ENCODE measurements at regions not wholly inside any gene's neighbourhood (a gene's known extent, or its start where the extent isn't known, plus 50 kb on each side); places are given as distances from the start of the nearest gene placed in this dataset.
"Not testable (repeated sequence)": the region's sequence is repeated elsewhere in the genome, so short reads cannot be mapped to it uniquely, and the experiment has no call there.

DNA sequence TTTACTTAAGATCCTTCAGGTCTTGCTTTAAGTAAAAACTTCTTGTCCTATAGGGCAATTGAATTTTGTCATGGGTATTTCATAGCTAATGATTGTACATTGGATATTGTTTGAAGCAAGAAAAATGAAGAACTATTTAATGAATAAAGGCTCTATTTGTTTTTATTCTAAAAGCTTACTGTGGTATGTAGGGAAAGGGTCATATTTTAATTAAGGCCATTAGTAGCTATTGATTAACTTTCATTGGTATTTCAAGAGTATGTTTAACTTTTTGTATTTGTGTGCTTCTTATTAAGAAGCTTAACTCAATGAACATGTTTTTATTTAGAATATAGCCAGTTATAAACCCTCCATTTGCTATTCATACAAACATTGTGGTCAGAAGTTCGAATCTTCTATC, 1951.8 kb upstream of the ADGRL3 start:
- no peak for DNase-seq

DNA sequence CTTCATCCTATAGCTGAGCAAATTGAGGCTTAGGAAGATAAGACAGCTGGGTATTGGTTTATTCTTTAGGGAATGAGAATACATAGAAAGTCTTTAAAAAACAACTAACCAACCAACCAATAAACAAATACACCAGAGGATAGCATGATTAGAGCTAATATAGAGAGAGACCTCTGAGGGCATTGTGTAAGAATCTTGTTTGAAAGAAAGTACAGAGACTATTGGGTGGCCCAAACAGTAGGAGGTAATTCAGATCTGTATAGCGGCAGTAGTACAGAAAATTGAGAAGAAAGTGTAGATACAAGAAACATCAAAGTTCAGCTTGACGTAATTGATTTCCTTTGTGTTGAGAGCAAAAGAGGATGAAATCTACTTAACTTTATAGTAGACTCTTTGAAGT, 1951.0 kb upstream of the ADGRL3 start:
- DNase-seq: no peak

DNA sequence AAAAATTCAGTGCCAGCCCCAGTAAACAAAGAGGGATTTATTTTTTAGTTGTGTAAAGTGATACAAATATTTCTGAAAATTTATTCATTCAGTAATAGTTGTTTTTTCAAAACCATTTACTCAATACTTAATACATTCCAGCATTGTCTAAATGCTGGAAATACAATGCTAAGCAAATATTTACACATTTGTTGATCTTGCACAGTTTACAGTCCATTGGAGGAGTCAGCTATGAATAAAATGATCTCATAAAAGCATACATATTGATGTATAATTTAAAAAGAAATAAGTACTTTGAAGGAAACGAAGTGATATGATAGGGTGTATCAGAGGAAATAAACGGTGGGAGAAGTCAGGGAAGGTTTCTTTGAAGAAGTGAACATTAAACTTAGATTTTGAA, 1942.1 kb upstream of the ADGRL3 start:
- no peak for DNase-seq

DNA sequence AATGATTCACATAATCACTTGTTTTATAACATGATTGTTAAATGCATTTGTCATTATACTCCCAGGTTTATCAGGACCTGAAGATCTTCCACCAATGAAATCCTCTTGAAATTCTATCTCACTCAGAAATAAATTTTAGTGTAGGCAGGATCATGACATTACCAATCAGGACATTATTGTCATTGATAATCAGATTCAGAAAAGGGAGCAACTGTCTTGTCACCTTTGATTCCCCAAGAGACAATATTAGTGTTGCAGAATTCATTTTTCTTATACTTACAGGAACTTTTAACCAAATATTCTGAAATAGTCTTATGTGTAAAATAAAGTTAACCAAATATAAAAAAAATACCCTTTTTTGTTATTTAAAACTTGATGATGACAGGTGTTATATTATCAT, 1892.5 kb upstream of the ADGRL3 start:
- no peak for DNase-seq

DNA sequence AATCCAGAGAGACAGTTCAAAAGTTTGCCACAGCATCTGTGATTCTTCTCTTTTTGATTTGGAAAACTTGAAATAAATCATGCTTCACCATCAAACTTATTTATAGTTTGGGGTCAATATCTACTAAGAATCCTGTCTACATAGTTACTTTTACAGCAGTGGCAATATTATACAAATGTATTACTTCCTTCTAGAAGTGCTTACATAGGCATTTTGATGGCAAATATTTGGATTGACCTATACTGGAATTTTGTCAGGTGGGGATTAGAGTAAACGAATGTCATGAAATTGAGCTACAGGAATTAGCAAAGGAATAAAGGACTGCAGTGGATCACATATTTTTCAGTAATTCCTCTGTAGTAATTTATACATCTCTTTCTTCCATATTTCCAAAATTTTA, 1885.5 kb upstream of the ADGRL3 start:
- no peak for DNase-seq

DNA sequence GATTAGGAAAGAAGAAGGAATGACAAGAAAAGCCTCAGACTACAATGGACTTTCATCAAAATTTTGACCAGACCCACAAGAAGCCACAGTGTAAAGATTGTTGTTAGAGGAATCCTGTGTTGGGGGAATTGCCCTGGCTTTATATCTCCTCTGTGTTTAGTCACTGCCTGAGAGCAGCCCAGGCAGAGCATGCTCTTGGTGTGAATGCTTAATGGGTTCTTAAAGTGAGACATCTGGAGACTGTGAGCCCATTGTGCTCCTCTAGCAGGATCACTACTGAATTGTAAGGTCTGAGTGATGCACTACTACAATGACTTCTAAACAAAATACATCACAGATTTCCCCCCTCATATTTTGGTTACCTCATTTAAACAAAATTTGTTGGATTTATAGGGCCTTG, 1860.5 kb upstream of the ADGRL3 start:
- no peak for DNase-seq

DNA sequence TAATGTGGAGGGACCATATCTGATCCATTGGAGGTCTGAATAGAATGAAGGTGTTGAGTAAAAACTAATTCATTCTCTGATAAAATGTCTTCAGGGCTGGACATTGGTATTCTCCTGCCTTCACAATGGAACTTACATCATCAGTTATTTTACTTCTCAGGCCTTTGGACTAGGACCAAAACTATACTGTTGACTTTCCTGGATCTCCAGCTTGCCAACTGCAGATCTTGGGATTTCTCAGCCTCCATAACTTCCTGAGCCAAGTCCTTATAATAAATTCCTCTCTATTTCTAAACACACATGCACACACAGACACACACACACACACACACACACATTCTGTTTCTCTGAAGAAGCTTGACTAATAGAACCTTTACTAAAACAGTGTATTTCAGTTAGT, 1858.6 kb upstream of the ADGRL3 start:
- DNase-seq: no peak

DNA sequence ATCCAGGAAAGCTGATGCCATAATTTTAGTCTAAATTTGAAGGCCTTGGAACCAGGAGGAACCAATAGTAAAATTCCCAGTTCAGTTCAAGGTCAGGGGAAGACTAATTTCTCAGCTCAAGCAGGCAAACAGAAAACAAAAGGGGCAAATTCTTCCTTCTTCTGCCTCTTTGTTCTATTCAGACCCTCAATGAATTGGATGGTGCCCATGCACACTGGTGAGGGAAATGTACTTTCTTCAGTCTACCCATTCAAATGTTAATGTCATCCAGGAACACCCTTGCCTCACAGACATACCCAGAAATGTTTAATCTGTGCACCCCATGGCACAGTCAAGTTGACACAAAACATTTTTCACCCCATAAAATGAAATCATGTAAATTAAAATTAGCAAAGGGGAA, 1851.2 kb upstream of the ADGRL3 start:
- DNase-seq: no peak

DNA sequence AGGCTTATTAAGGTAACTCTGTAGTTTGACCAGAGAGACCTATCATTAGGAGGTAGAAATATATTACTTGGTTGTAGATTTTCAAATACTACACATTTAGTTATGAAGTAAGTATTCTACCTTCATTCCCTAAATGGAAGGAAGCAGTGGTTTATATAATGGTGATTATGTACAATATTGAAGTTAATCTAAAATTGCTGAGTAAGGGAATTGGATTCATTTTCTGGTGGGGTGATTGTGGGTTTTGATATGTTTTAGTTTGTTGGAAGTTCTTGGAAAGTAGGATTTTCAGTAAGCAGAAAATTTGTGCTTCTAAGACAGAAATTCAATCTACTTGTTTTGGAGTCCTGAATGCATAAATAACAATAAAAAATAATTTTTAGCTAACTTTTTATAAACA, 1830.9 kb upstream of the ADGRL3 start:
- no peak for DNase-seq

DNA sequence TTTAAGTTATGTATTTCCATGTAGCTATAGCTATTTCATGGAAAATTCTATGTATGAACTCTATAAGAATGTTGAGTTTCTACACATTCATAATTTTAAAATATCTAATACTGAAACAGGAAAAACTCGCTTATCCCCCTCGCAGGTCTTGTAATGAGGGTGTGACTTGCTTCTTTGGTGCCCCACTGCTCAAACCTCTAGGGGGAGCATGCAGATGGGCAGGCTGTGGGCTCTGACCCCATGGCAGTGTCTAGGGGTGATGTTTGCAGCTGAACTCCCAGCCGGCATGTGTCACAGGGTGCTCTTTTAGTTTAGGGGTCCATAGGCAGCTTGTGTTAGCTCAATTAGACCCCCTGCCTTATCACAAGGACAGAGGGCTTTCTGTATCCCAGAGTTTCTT, 1825.7 kb upstream of the ADGRL3 start:
- no peak for DNase-seq

DNA sequence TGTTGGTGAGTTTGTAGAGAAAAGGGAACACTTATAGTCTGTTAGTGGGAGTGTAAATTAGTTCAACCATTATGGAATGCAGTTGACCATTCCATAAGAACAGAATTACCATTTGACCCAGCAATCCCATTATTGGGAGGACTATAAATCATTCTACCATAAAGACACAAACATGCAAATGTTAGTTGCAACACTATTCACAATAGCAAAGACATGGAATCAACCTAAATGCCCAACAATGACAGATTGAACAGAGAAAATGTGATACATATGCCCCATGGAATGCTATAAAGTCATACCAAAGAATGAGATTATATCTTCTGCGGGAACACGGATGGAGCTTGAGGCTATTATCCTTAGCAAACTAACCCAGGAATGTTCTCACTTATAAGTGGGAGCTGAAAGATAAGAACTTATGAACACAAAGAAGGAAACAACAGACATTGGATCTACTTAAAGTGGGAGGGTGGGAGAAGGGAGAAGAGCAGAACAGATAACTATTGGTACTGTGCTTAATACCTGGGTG, 1819.2 kb upstream of the ADGRL3 start:
- DNase-seq: no peak

DNA sequence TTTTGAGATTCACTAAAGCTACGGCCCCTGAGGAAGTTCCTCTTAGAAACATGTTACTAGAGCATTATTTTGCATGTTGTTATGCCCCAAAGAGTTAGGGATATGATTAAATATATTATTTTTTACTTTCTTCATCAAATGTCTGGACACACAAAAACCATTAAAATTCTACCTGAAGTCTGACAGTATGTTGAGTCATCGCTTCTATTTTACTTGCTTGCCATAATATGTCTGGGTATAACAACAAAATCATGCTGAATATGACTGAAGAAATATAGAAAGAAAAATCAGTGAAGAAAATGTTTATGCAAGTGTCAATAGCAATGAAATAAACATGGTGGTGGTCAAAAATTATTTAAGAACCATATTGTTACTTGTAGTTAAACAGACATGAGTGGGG, 1818.5 kb upstream of the ADGRL3 start:
- no peak for DNase-seq

DNA sequence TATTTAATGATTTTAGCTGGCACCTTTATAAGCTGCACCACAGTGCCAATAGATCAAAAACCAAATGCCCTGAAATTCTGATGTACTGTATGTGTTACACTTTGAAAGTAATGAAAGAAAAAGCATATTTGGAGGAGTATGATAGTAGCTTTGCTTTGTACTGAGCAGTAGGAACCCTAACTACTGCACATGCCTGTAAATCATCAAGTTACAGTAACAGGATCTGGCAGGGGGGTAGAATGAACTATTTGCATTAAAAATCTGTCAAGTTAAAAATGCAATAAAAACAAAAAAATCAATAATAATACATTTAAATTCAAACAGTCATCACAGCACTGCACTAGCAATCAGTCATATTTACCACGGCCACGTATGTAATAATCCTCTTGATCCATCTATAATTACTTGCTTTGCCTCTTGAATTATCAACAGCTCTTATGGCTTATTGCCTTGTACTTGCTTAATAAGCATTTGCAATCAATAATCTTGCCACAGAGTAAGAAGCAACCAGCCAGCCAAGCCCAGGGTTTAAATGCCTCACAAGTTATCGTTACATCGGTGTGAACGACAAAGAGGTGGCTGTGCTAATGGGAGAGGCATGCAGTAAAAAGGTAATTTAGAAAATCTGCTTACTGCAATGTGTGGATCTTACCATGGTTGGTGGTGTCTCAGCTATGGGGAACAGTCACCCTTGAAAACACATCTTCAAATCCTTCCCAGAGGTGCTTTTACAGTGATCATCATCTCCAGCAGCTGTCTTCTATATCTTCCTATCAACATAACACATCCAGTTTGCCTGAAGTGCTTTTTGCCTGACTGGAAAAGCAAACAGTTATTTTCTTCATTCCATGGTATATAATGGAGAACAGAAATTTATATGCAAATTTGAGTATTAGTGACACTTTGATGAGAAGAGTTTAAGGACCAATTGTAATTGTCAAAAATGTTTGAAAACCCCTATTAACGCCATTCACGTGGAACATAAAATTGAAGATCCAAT, 1812.1 kb upstream of the ADGRL3 start:
- no peak for DNase-seq

DNA sequence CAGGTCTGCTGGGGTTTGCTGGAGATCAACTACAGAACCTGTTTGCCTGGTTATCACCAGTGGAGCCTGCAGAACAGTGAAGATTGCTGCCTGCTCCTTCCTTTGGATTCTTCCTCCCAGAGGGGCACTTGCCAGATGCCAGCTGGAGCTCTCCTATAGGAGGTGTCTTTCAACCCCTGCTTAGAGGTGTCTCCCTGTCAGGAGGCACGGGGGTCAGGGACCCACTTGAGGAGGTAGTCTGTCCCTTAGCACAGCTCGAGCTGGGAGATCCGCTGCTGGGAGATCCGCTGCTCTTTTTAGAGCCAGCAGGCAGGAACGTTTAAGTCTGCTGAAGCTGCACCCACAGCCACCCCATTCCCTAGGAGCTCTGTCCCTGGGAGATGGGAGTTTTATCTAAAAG, 1806.3 kb upstream of the ADGRL3 start:
- DNase-seq: no peak

DNA sequence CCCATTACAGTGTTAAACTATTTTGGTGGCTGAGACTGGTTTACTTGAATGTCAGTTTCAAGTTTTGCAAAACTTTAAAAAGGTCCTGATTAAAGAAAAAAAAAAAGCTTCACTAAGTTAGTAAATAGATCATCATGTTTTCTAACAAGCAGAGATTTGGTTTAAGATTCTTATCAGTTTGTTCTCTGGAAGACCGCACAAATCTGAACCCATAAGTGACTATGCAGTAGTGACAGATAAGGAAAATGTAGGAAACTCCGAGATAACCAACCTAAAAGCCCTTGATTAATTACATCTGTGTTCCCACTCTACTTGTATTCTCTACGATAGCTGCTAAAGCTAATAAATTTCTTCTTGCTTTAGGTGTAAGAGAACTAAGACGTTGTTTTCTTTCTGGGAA, 1799.8 kb upstream of the ADGRL3 start:
- no peak for DNase-seq

DNA sequence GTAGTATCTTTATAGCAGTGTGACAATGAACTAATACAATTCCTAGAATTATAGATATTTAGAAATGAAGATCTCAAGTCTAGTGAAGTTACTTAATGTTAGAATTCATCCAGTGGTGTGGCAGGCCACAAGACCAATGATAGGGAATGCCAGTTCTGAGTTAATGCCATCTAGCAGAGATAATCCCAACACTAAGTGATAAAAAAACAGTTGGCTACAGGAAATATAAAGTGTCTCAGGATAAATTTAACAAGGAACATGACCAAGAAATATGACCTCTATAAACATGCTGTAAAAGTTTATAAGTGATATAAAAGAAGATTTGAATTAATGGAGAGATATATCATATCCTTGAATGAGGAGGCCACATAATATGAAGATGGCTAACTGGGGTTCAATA, 1790.5 kb upstream of the ADGRL3 start:
- no peak for DNase-seq

DNA sequence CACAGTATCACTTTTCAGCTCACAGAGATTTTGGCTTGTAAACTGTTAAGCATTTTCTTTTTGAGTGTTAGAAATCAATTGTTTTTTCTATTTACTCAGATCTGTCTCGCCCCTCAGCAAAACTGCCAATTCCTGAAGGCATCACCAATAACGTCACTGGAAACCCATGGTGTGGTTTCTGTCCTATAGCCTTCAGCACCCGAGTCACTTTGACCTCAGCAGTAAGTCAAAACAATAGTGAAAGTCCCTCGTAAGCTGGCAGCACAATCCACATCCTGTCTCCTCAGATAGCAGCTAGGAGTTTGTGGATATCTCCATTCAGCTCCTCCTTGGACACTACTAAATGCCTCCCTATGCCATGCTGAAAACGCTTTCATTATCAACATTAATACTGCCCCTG, 1787.4 kb upstream of the ADGRL3 start:
- no peak for DNase-seq

DNA sequence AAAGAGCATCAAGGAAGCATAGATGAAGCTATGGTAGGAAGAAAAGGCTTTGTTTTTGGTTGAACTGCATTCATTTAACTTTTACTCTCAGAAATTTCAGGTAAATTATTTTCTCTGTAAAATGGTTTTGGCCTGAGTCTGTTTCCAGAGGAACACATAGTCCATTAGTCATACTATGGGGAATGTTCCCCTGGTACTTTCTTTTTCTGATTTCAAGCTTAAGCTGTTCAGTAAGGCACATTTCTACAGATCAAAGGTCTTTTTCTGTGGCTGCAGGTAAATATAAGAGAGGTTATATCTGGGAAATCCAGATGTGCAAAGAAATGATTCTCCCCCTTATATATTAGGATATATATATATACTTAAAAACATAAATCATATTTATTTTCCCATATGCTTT, 1744.4 kb upstream of the ADGRL3 start:
- DNase-seq: no peak

DNA sequence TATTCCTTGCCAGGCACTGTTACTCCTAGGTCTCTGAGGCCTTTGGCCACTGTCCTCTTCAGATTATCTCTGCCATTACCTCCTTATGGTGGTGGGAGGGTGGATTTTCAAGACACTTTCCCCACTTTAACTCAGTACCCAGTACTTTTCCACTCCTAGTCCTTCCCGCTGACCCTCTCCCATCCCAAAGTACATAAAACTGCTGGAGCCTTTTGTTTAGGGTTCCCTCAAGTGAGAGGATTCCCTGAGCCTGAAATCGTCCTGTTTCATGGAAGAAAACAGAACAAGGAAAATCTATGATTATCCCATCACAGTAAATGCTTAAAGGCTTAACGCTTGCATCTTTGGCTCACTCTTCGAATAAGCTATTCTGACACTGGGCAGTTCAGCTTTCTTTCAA, 1742.5 kb upstream of the ADGRL3 start:
- DNase-seq: no peak

DNA sequence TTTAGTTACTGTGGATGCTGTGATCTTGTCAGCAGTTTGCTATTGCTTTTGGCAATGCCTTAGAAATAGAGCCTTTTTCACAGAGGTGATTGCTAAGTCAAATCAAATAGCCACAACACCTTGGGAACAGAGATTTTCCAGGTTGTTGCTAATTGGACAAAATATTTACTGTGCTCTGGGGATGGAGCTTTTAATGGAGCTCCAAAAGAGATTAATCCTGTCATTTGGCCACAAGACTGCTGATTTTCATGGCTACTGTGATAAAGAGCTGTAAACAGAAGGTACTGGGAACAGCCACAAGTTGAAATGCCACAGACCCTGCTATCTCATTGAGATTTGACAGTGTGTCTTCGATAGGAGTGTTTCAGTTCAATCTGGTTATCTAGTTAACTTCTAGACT, 1715.2 kb upstream of the ADGRL3 start:
- DNase-seq: no peak

DNA sequence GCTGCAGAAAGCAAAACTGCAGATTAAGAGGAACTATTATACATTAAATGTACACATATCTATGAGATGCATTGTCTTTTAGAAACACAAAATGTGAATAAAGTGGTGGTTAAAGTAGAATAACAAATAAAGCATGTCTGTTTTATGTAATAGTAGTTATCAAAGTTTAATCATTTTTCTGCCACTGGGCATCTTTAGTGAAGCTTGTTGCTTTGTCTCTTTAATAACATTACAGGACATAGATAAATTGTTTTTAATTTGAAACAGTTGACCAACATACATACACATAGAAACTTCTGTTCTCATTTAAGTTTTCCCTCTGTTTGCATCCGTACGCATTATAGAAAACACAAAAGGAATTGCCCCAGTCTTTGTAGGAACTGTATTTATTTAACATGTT, 1700.0 kb upstream of the ADGRL3 start:
- DNase-seq: no peak

DNA sequence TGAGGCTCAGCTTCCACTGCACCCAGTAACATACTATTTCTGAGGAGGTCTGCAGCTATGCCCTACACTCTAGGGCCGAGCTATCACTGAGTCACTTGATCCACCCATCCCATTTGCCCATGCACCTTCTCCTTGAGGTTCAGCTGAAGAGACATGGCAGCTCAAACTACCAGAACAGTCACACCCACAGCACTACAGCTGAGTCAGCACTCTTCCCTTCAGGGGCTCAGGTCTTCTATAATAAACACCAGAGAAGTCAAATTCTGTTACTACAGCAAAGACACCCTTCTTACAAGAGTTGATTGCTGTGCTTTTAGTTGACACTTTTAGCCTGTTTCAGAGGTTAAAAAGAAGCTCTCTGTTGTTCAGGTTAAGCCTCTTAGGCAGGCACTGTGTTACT, 1696.4 kb upstream of the ADGRL3 start:
- no peak for DNase-seq

DNA sequence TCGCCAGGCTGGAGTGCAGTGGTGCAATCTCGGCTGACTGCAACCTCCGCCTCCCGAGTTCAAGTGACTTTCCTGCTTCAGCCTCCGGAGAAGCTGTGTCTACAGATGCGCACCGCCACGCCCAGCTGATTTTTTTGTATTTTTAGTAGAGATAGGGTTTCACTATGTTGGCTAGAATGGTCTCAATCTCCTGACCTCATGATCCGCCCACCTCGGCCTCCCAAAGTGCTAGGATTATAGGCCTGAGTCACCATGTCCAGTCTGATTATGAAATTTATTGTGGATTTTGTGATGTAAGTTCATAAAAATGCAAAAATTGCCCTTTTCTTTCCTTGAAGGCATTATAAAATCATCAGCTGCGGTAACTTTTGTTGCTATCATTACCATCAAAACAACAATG, 1688.3 kb upstream of the ADGRL3 start:
- DNase-seq: not testable (repeated sequence)

DNA sequence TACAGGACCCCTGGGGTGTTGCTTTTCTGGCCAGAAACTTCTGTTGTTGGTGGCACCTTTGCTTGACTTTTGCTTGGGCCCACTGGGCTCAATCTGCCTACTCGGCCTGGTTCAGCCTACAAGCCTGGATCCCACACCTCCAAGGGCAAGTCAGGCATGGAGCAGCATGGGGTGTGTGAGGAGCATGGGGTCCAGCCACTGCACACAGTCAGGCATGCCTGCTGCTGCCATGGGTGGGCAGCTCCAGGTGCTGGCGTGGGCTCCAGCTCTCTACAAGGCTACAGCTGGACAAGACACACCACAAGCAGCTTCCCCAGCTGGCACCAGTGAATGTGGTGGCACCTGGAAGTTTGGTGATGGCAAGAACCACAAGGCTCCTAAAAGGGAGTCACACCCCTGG, 1683.1 kb upstream of the ADGRL3 start:
- DNase-seq: no peak

Data from NCI-H1417 treated with DMSO at 0.1 percent for 48 hours (cell line).